HG03097 (cell line): ENCODE measurements at regions not wholly inside any gene's neighbourhood (a gene's known extent, or its start where the extent isn't known, plus 50 kb on each side); places are given as distances from the start of the nearest gene placed in this dataset.
"Not testable (repeated sequence)": the region's sequence is repeated elsewhere in the genome, so short reads cannot be mapped to it uniquely, and the experiment has no call there.

ENCODE experiments used
- ATAC-seq: cut with Tn5 transposase; IDR thresholded peaks from one replicate; pipeline ENCODE4 v1.9.1; 2021; ENCODE audit not compliant: unreplicated experiment, low FRiP score

DNA sequence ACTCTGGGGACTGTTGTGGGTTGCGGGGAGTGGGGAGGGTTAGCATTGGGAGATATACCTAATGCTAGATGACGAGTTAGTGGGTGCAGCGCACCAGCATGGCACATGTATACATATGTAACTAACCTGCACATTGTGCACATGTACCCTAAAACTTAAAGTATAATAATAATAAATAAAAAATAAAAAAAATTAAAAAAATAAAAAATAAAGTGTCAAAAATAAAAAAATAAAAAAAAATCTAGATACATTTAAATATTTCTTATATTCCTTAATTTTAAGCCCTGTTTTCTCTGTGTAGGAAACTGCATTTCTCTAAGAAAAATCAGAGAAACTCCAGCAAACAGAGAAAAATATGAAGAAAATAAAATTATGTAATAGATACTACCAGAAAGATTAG, 52.2 kb upstream of the SGO1 start:
- ATAC-seq, result not testable (repeated sequence)

DNA sequence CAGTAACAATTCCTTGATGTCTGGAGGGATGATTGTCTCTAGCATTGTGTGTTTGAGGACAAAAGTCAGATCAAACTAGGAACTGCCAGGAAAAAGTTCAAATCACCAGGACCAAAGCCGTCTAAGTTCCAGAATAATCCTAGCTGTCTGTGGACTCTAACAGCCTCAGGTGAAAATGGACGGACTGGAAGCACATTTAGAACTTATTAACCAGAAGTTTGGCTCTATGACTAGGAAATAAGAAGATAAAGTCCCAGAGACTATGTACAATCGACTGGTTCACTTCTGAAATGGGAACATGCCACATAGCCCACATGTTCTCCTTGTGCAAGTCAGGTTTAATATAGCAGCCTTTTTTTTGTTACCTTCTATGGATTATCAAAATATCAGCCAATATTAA, 50.6 kb upstream of the SGO1 start:
- ATAC-seq, result no peak
